BE2C (cell line): ENCODE measurements at regions not wholly inside any gene's neighbourhood (a gene's known extent, or its start where the extent isn't known, plus 50 kb on each side); places are given as distances from the start of the nearest gene placed in this dataset.

Experiments
- DNase-seq: peaks from one replicate; pipeline ENCODE4 v3.0.0-alpha.2; 2020
- H3K27me3 ChIP-seq: fragments of 250-450 bp; sonication (Bioruptor Pico); 2 replicates; pipeline ENCODE4 v1.5.1; 2020; ENCODE audit warnings: mild to moderate bottlenecking
- H3K36me3 ChIP-seq: fragments of 250-450 bp; sonication (Bioruptor Pico); 2 replicates; pipeline ENCODE4 v1.5.1; 2020; ENCODE audit warnings: mild to moderate bottlenecking
- H3K4me1 ChIP-seq: fragments of 250-450 bp; sonication (Bioruptor Pico); 2 replicates; pipeline ENCODE4 v1.5.1; 2020
- H3K4me3 ChIP-seq: 2 replicates; pipeline ENCODE4 v1.5.1; 2011; ENCODE audit warnings: low read depth, low read length
- H3K9me3 ChIP-seq: fragments of 250-450 bp; sonication (Bioruptor Pico); 2 replicates; pipeline ENCODE4 v1.5.1; 2020
- CTCF ChIP-seq: IDR thresholded peaks from 2 replicates; pipeline ENCODE4 v1.5.1; 2012; ENCODE audit warnings: mild to moderate bottlenecking, low read depth, low read length

GRCh38 chr10:57968328-57969016 lies 299.2 kb downstream of the IPMK start:
- Histone ChIP-seq H3K27me3 (no peaks in the 10 kb centered on the region; the same call in 1 of the 2 replicates), H3K36me3 (no peaks in the 10 kb centered on the region)
- no peak for TF ChIP-seq CTCF

GRCh38 chr10:57964351-57964750 lies 303.3 kb downstream of the IPMK start:
- no peak for TF ChIP-seq CTCF
- H3K9me3 ChIP-seq = no peaks in the 10 kb centered on the region
- H3K4me3 ChIP-seq = no peak overlapping the region
- no peaks in the 10 kb centered on the region for H3K4me1 ChIP-seq
- H3K36me3 ChIP-seq = no peaks in the 10 kb centered on the region
- no peak for DNase-seq
- no peaks in the 10 kb centered on the region for H3K27me3 ChIP-seq

More at GRCh38 chr10:57968328-57969016, 299.2 kb downstream of the IPMK start:
- no peaks in the 10 kb centered on the region for H3K9me3 ChIP-seq
- H3K4me3 ChIP-seq = no peak overlapping the region
- no peak for DNase-seq
- no peaks in the 10 kb centered on the region for H3K4me1 ChIP-seq

GRCh38 chr10:57963546-57963945 lies 304.1 kb downstream of the IPMK start:
- H3K36me3 ChIP-seq = no peaks in the 10 kb centered on the region
- no peak overlapping the region for H3K4me3 ChIP-seq
- no peak for TF ChIP-seq CTCF
- no peaks in the 10 kb centered on the region for H3K27me3 ChIP-seq
- H3K9me3 ChIP-seq = no peaks in the 10 kb centered on the region
- no peak for DNase-seq
- H3K4me1 ChIP-seq = no peaks in the 10 kb centered on the region

- DNase-seq = no peak
- no peak overlapping the region for H3K4me3 ChIP-seq
- no peaks in the 10 kb centered on the region for H3K4me1 ChIP-seq
- no peaks in the 10 kb centered on the region for H3K27me3 ChIP-seq
- no peak for TF ChIP-seq CTCF
- no peaks in the 10 kb centered on the region for H3K9me3 ChIP-seq
- no peaks in the 10 kb centered on the region for H3K36me3 ChIP-seq
These were observed 304.9 kb downstream of the IPMK start for GRCh38 chr10:57962839-57963238.

- Histone ChIP-seq H3K4me3 (no peak overlapping the region), H3K27me3 (no peaks in the 10 kb centered on the region), H3K9me3 (no peaks in the 10 kb centered on the region), H3K4me1 (no peaks in the 10 kb centered on the region), H3K36me3 (no peaks in the 10 kb centered on the region)
- TF ChIP-seq CTCF = no peak
- no peak for DNase-seq
These were observed 306.2 kb downstream of the IPMK start for GRCh38 chr10:57961487-57961886.

GRCh38 chr10:57960406-57960805 lies 307.3 kb downstream of the IPMK start:
- Histone ChIP-seq H3K27me3 (no peaks in the 10 kb centered on the region), H3K9me3 (no peaks in the 10 kb centered on the region), H3K4me3 (no peak overlapping the region), H3K36me3 (no peaks in the 10 kb centered on the region), H3K4me1 (no peaks in the 10 kb centered on the region)
- DNase-seq = no peak
- no peak for TF ChIP-seq CTCF
